GM21529 (cell line): ENCODE measurements at regions not wholly inside any gene's neighbourhood (a gene's known extent, or its start where the extent isn't known, plus 50 kb on each side); places are given as distances from the start of the nearest gene placed in this dataset.
"Not testable (repeated sequence)": the region's sequence is repeated elsewhere in the genome, so short reads cannot be mapped to it uniquely, and the experiment has no call there.

Experiments
- ATAC-seq: cut with Tn5 transposase; IDR thresholded peaks from one replicate; pipeline ENCODE4 v1.9.1; 2021; ENCODE audit not compliant: unreplicated experiment

- no peak for ATAC-seq
Measured at GRCh38 chr5:174504266-174504726, 220.1 kb upstream of the MSX2 start.

DNA sequence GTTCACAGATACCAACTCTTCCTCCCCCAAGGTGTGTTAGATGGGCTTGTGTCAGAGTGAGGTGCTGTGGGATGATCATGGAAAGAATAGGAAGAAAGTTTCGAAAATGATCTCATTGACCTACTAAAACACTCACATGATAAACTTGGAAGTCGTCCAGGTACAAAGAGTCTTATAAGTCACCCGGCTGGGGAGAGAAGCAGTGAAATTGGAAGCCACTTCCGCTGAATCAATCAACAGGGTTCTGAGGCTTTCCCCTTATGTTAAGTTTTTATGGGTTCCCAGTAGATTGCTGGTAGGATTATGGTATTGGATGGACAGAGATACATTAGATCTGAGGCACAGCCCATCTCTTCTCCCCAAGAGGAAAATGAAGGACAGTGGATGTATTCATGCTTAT is 218.8 kb upstream of the MSX2 start:
- no peak for ATAC-seq

DNA sequence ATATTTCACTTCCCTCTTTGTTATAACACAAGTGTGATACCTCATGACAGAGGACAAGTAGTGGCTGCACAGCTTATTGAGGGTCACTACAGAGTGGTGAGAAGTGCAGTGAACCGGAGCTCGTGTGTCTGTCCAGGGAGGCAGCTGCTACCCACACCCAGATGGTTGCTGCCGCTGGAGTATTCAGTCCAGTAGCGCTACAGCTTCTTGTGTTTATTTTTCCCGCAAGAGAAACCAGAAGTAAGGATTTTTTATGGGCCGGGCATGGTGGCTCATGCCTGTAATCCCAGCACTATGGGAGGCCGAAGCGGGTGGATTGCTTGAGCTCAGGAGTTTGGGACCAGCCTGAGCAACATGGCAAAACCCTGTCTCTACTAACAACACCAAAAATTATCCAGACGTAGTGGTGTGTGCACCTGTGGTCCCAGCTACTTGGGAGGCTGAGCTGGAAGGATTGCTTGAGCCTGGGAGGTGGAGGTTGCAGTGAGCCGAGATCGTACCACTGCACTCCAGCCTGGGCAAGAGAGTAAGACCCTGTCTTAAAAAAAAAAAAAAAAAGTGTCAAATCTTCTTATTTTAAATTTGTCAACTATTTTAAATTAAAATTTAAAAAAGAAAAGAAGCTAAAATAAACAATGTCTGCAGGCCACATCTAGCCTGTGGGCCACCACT is 213.5 kb upstream of the MSX2 start:
- ATAC-seq, result not testable (repeated sequence)

GRCh38 chr5:174511714-174512253 is 212.6 kb upstream of the MSX2 start:
- ATAC-seq, result no peak

GRCh38 chr5:174514325-174514724 is 210.1 kb upstream of the MSX2 start:
- no peak for ATAC-seq

GRCh38 chr5:174514983-174515394 is 209.4 kb upstream of the MSX2 start:
- ATAC-seq, result no peak

DNA sequence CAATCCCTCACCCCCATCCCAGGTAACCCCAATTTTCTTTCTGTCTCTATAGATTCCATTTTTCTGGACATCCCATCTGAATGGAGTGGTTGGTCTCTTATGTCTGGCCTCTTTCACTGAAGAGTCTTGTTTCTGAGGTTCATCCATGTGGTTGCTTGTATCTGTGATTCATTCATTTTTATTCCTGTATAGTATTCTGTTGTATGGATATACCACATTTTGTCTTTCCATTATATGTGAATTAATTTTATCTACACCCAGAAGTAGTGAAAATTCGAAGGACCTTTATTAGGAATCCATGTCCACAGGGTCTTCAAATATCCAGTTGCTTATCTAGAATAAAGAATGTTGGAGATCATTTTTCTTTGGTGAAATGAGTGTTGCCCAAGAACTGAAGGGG is 207.6 kb upstream of the MSX2 start:
- ATAC-seq, result no peak

DNA sequence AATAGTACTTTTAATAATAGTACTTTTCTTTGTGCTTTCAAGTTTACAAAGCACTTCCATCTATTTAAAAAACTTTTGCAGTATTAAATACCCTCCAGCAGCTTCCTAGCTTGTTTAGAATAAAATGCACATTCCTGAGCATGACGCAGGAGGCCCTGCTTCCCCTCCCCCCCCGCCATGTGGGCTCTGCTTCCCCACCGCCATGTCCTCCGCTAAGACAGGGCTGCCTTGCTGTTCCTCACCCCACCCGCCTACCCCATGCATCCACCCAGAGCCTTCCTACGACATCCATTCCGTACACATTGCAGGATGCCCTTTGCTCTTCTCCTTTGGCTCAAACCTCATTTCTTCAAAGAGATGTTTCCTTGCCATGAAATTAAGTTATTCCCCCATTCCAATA is 205.9 kb upstream of the MSX2 start:
- no peak for ATAC-seq

- ATAC-seq, result no peak
Measured at GRCh38 chr5:174520420-174521396, 203.7 kb upstream of the MSX2 start.

DNA sequence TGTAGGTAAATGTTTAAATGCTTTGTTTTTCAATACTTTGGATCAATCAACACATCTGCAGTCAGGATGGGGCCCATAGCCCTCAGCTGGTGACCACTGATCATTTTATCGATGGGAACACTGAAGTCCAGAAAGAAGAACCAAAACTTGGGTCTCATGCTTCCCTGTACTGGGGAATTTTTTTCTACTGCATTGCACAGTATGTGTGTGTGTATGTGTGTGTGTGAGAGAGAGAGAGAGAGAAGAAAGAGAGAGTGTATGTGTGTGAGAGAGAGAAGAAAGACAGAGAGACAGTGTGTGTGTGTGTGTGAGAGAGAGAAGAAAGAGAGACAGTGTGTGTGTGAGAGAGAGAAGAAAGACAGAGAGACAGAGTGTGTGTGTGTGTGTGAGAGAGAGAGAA is 202.9 kb upstream of the MSX2 start:
- ATAC-seq, result no peak

DNA sequence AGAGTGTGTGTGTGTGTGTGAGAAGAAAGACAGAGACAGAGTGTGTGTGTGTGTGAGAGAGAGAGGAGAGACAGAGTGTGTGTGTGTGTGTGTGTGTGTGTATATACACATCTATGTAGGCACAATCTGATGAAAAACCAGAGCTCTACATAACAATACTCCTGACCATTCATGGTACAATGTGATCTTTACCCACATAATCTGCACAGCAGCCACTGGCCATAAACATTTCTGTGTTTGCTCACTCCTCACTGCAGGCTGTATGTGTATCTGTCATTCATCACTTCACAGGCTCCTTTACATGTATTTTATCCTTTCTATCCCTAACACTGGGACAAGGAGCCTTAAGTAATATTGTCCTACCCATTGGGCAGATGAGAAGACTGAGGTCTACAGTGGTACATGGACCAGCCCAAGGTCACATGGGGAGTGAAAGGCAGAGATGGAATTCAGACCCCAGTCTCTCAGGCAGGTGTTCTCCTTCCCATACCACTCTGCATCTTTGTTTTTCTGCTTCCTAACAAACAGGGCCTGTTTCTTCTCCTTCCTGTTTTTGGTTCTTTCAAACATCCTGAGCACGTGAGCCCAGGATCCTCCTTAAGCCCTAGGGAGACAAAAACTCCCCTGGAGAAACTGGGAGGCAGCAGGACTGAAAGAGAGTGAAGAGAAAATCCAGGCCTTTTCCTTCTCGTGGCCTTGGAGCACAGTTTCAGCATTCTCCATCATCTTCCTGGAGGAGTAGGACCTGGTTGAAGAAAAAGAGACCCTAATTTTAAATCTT is 201.7 kb upstream of the MSX2 start:
- ATAC-seq, result no peak

- ATAC-seq, result no peak
Measured at GRCh38 chr5:174523311-174524071, 200.9 kb upstream of the MSX2 start.

- no peak for ATAC-seq
Measured at GRCh38 chr5:174524351-174524750, 200.0 kb upstream of the MSX2 start.

DNA sequence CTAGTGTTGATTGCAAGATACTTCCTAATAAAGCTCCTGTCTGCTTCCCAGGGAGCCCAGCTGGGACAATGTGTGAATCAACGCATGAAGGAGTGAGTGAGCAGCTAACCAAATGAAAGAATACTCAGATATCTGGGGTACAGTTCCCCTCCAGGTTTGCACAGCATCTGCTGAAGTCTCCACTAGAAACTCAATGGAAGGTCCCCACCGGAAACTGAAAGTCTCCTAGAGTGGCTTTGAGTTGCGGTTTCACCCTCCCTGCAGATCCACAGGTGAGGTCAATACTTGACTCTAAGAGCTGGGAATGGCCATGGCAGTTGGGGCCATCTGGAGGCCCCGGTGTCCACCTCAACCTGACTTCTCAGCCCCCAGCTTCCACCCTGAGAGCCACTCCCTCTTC is 198.2 kb upstream of the MSX2 start:
- ATAC-seq, result no peak

GRCh38 chr5:174527916-174528540 is 196.4 kb upstream of the MSX2 start:
- no peak for ATAC-seq

DNA sequence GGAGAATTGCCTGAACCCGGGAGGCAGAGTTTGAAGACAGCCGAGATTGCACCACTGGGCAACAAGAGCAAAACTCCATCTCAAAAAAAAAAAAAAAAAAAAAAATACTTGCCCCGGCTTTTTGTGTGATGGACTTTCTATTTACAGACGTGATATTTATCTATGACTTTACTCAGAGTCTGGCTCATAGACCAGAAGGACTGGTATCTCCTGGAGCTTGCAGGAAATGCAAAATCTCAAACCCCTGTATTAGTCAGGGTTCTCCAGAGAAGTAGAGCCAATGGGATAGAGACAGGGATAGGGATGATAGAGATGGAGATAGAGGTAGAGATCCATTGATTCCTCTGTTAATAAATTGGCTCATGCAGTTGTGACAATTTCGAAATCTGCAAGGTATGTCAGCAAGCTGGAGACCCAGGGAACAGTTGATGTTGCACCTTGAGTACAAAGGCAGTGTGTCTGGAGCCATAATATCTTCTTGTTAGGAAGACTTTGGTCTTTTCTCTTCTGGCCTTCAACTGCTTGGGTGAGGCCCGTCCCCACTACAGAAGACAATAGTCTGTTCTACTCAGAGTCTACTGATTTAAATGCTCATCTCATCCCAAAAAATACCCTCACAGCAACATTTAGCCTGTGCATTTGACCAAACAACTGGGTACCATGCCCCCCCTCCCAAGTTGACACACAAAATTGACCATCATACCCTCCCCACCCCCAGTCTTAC is 195.4 kb upstream of the MSX2 start:
- no peak for ATAC-seq

DNA sequence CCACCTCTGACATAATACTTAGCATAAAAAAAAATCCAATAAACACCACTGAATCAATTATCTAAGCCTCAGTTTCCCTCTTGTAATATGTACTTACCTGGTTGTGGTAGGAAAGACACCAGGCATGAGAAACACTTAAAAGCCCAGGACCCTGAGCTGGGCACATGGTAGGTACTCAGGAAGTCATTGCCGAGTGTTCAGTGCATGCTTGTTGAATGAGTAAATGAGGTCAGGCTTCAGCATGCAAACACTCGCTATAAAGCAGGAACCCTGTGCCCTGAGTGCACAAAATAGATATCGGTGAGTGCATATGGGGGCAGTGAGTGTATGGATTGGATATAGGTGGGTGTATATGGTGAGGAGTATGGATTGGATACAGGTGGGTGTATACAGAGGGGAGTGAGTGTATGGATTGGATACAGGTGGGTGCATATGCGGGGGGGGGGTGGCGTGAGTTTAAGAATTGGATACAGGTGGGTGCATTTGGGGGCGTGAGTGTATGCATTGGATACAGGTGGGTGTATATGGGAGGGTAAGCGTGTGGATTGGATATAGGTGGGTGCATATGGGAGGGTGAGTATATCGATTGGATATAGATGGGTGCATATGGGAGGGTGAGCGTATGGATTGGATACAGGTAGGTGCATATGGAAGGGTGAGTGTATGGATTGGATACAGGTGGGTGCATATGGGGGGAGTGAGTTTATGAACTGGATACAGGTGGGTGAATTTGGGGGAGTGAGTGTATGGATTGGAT is 194.3 kb upstream of the MSX2 start:
- ATAC-seq, result no peak

DNA sequence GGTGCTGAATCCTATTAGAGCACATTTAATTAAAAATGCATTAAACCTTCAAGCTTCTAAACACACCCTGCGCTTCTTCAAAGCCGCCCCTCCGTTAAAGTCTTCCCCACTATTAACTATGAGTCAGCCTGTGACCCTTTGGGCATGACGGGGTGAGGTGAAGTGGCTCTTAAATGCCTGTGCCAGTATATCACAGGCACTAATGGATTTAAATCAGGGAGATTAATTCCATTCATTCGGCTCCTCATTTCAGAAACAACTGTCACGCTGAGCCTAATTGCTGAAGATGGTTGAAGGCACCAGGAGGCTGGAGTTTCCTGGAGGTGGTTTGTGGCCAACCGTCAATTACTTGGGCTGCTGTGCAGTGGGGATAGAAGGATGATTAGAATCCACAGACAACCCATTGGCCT is 192.6 kb upstream of the MSX2 start:
- ATAC-seq, result no peak
